ENCODE measurements at regions not wholly inside any gene's neighbourhood (a gene's known extent, or its start where the extent isn't known, plus 50 kb on each side); places are given as distances from the start of the nearest gene placed in this dataset.

GRCh38 chr4:62398318-62398717, 1198.2 kb downstream of the ADGRL3 start:
- no peak for DNase-seq
- Histone ChIP-seq H3K9me3 (ENCODE audit: control insufficient read depth, low read depth, low read length) (no peaks in the 10 kb centered on the region), H3K27ac (ENCODE audit: low read length) (no peak overlapping the region), H3K27me3 (ENCODE audit: control insufficient read depth, insufficient read depth, low read length) (no peaks in the 10 kb centered on the region), H3K36me3 (ENCODE audit: control insufficient read depth, insufficient read depth, low read length) (no peaks in the 10 kb centered on the region), H3K4me3 (ENCODE audit: low read length) (no peak overlapping the region), H3K4me1 (ENCODE audit: control insufficient read depth, insufficient read depth, low read length) (no peaks in the 10 kb centered on the region)
- 83% methylated on average over 2 of the region's 3 CpGs for WGBS (ENCODE audit: insufficient coverage, low lambda C conversion rate)

GRCh38 chr4:62394766-62395165, 1194.6 kb downstream of the ADGRL3 start:
- Histone ChIP-seq H3K4me1 (ENCODE audit: control insufficient read depth, insufficient read depth, low read length) (no peaks in the 10 kb centered on the region), H3K27me3 (ENCODE audit: control insufficient read depth, insufficient read depth, low read length) (no peaks in the 10 kb centered on the region), H3K36me3 (ENCODE audit: control insufficient read depth, insufficient read depth, low read length) (no peaks in the 10 kb centered on the region), H3K9me3 (ENCODE audit: control insufficient read depth, low read depth, low read length) (no peaks in the 10 kb centered on the region), H3K4me3 (ENCODE audit: low read length) (no peak overlapping the region), H3K27ac (ENCODE audit: low read length) (no peak overlapping the region)
- DNase-seq: no peak
- WGBS (ENCODE audit: insufficient coverage, low lambda C conversion rate): 86% methylated on average over 1 of the region's 1 CpG

GRCh38 chr4:62387808-62388207, 1187.7 kb downstream of the ADGRL3 start:
- Histone ChIP-seq H3K27me3 (ENCODE audit: control insufficient read depth, insufficient read depth, low read length) (no peaks in the 10 kb centered on the region), H3K9me3 (ENCODE audit: control insufficient read depth, low read depth, low read length) (no peaks in the 10 kb centered on the region), H3K4me1 (ENCODE audit: control insufficient read depth, insufficient read depth, low read length) (no peaks in the 10 kb centered on the region), H3K36me3 (ENCODE audit: control insufficient read depth, insufficient read depth, low read length) (no peaks in the 10 kb centered on the region), H3K4me3 (ENCODE audit: low read length) (no peak overlapping the region), H3K27ac (ENCODE audit: low read length) (no peak overlapping the region)
- DNase-seq: no peak
- 74% methylated on average over 3 of the region's 3 CpGs for WGBS (ENCODE audit: insufficient coverage, low lambda C conversion rate)

GRCh38 chr4:62377700-62378099, 1177.6 kb downstream of the ADGRL3 start:
- no peak overlapping the region for H3K4me3 ChIP-seq (ENCODE audit: low read length)
- DNase-seq: no peak
- no peaks in the 10 kb centered on the region for H3K36me3 ChIP-seq (ENCODE audit: control insufficient read depth, insufficient read depth, low read length)
- no peaks in the 10 kb centered on the region for H3K4me1 ChIP-seq (ENCODE audit: control insufficient read depth, insufficient read depth, low read length)
- no peaks in the 10 kb centered on the region for H3K27me3 ChIP-seq (ENCODE audit: control insufficient read depth, insufficient read depth, low read length)
- H3K27ac ChIP-seq (ENCODE audit: low read length): no peak overlapping the region
- no peaks in the 10 kb centered on the region for H3K9me3 ChIP-seq (ENCODE audit: control insufficient read depth, low read depth, low read length)

GRCh38 chr4:62377245-62377644, 1177.1 kb downstream of the ADGRL3 start:
- H3K27me3 ChIP-seq (ENCODE audit: control insufficient read depth, insufficient read depth, low read length): no peaks in the 10 kb centered on the region
- no peak overlapping the region for H3K4me3 ChIP-seq (ENCODE audit: low read length)
- H3K36me3 ChIP-seq (ENCODE audit: control insufficient read depth, insufficient read depth, low read length): no peaks in the 10 kb centered on the region
- no peak overlapping the region for H3K27ac ChIP-seq (ENCODE audit: low read length)
- H3K4me1 ChIP-seq (ENCODE audit: control insufficient read depth, insufficient read depth, low read length): no peaks in the 10 kb centered on the region
- DNase-seq: no peak
- H3K9me3 ChIP-seq (ENCODE audit: control insufficient read depth, low read depth, low read length): no peaks in the 10 kb centered on the region

- no peaks in the 10 kb centered on the region for H3K27me3 ChIP-seq (ENCODE audit: control insufficient read depth, insufficient read depth, low read length)
- no peak for DNase-seq
These were observed 1166.8 kb downstream of the ADGRL3 start for GRCh38 chr4:62366939-62367338.

GRCh38 chr4:62360156-62360545, 1160.0 kb downstream of the ADGRL3 start:
- Histone ChIP-seq H3K36me3 (ENCODE audit: control insufficient read depth, insufficient read depth, low read length) (no peaks in the 10 kb centered on the region), H3K9me3 (ENCODE audit: control insufficient read depth, low read depth, low read length) (peaks cover 3% of the 10 kb centered on the region), H3K27me3 (ENCODE audit: control insufficient read depth, insufficient read depth, low read length) (no peaks in the 10 kb centered on the region), H3K27ac (ENCODE audit: low read length) (no peak overlapping the region), H3K4me1 (ENCODE audit: control insufficient read depth, insufficient read depth, low read length) (no peaks in the 10 kb centered on the region), H3K4me3 (ENCODE audit: low read length) (no peak overlapping the region)
- WGBS (ENCODE audit: insufficient coverage, low lambda C conversion rate): 40% methylated on average over 1 of the region's 1 CpG
- DNase-seq: no peak

More at GRCh38 chr4:62366939-62367338, 1166.8 kb downstream of the ADGRL3 start:
- Histone ChIP-seq H3K4me1 (ENCODE audit: control insufficient read depth, insufficient read depth, low read length) (no peaks in the 10 kb centered on the region), H3K36me3 (ENCODE audit: control insufficient read depth, insufficient read depth, low read length) (no peaks in the 10 kb centered on the region), H3K27ac (ENCODE audit: low read length) (no peak overlapping the region), H3K9me3 (ENCODE audit: control insufficient read depth, low read depth, low read length) (peaks cover 3% of the 10 kb centered on the region), H3K4me3 (ENCODE audit: low read length) (no peak overlapping the region)

- Histone ChIP-seq H3K4me3 (ENCODE audit: low read length) (no peak overlapping the region), H3K27me3 (ENCODE audit: control insufficient read depth, insufficient read depth, low read length) (no peaks in the 10 kb centered on the region)
These were observed 1159.5 kb downstream of the ADGRL3 start for GRCh38 chr4:62359441-62360155.

GRCh38 chr4:62344915-62345314, 1144.8 kb downstream of the ADGRL3 start:
- H3K36me3 ChIP-seq (ENCODE audit: control insufficient read depth, insufficient read depth, low read length): no peaks in the 10 kb centered on the region
- no peak for DNase-seq
- peaks cover 4% of the 10 kb centered on the region for H3K9me3 ChIP-seq (ENCODE audit: control insufficient read depth, low read depth, low read length)
- no peak overlapping the region for H3K27ac ChIP-seq (ENCODE audit: low read length)
- WGBS (ENCODE audit: insufficient coverage, low lambda C conversion rate): no CpG with 5 or more reads among the region's 4 CpGs
- no peak overlapping the region for H3K4me3 ChIP-seq (ENCODE audit: low read length)
- no peaks in the 10 kb centered on the region for H3K27me3 ChIP-seq (ENCODE audit: control insufficient read depth, insufficient read depth, low read length)
- no peaks in the 10 kb centered on the region for H3K4me1 ChIP-seq (ENCODE audit: control insufficient read depth, insufficient read depth, low read length)

More at GRCh38 chr4:62359441-62360155, 1159.5 kb downstream of the ADGRL3 start:
- H3K36me3 ChIP-seq (ENCODE audit: control insufficient read depth, insufficient read depth, low read length): no peaks in the 10 kb centered on the region
- DNase-seq: peak in 1 of 2 donors; percentile 2
- WGBS (ENCODE audit: insufficient coverage, low lambda C conversion rate): 100% methylated on average over 1 of the region's 2 CpGs
- H3K4me1 ChIP-seq (ENCODE audit: control insufficient read depth, insufficient read depth, low read length): no peaks in the 10 kb centered on the region
- H3K9me3 ChIP-seq (ENCODE audit: control insufficient read depth, low read depth, low read length): no peaks in the 10 kb centered on the region
- no peak overlapping the region for H3K27ac ChIP-seq (ENCODE audit: low read length)

GRCh38 chr4:62344474-62344873, 1144.3 kb downstream of the ADGRL3 start:
- DNase-seq: no peak
- Histone ChIP-seq H3K27me3 (ENCODE audit: control insufficient read depth, insufficient read depth, low read length) (no peaks in the 10 kb centered on the region), H3K4me3 (ENCODE audit: low read length) (no peak overlapping the region), H3K9me3 (ENCODE audit: control insufficient read depth, low read depth, low read length) (peaks cover 4% of the 10 kb centered on the region), H3K27ac (ENCODE audit: low read length) (no peak overlapping the region), H3K4me1 (ENCODE audit: control insufficient read depth, insufficient read depth, low read length) (no peaks in the 10 kb centered on the region), H3K36me3 (ENCODE audit: control insufficient read depth, insufficient read depth, low read length) (no peaks in the 10 kb centered on the region)
- no CpG with 5 or more reads among the region's 4 CpGs for WGBS (ENCODE audit: insufficient coverage, low lambda C conversion rate)

- no peak overlapping the region for H3K4me3 ChIP-seq (ENCODE audit: low read length)
- H3K27ac ChIP-seq (ENCODE audit: low read length): no peak overlapping the region
- no peaks in the 10 kb centered on the region for H3K36me3 ChIP-seq (ENCODE audit: control insufficient read depth, insufficient read depth, low read length)
- H3K9me3 ChIP-seq (ENCODE audit: control insufficient read depth, low read depth, low read length): peaks cover 4% of the 10 kb centered on the region
- DNase-seq: no peak
- no peaks in the 10 kb centered on the region for H3K4me1 ChIP-seq (ENCODE audit: control insufficient read depth, insufficient read depth, low read length)
- no peaks in the 10 kb centered on the region for H3K27me3 ChIP-seq (ENCODE audit: control insufficient read depth, insufficient read depth, low read length)
These were observed 1142.2 kb downstream of the ADGRL3 start for GRCh38 chr4:62342346-62342745.
